GM18909 (cell line): ENCODE measurements at regions not wholly inside any gene's neighbourhood (a gene's known extent, or its start where the extent isn't known, plus 50 kb on each side); places are given as distances from the start of the nearest gene placed in this dataset.
A peak's percentile ranks its signal among the peaks of the same experiment; 100 is the strongest.
"Not testable (repeated sequence)": the region's sequence is repeated elsewhere in the genome, so short reads cannot be mapped to it uniquely, and the experiment has no call there.

Source experiments
- ATAC-seq: cut with Tn5 transposase; IDR thresholded peaks from one replicate; pipeline ENCODE4 v1.9.1; 2021; ENCODE audit warnings: mild to moderate bottlenecking; ENCODE audit not compliant: unreplicated experiment, poor library complexity

DNA sequence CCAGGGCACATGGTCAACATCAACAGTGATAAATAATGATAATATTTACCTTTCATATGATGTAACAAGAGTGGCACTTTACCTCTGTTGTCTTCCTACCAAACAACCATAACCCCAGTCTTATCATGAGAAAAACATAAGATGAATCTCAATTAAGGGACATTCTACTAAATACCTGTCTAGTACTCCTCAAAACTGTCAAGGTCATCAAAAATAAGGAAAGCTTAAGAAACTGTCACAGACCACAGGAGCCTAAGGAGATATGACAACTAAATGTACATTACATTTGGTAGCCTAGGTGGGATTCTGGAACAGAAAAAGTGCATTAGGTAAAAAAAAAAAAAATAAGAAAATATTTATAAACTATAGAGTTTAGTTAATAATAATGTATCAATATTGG is 118.1 kb downstream of the CCDC34 start:
- no peak for ATAC-seq

DNA sequence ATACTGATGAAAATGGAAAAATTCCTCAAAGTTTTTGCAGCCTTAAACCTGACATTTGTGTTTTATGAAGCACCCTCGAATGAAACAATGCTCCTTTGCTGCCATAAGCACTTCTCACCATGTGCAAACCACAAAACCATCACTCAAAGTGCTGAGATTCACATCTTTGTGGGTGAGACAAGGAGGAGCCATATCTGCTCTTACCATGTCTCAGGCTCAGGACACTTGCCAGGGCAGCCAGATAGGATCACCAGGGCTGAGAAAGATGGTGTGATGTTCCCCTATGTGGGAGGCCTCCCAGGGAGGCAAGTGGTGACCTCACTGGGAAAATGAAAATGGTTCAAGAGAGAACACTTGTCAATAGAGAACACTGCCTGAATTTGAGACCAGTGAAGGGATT is 120.4 kb downstream of the CCDC34 start:
- ATAC-seq = no peak

- ATAC-seq = no peak
These were observed 121.5 kb downstream of the CCDC34 start for GRCh38 chr11:27241311-27242122.

GRCh38 chr11:27239305-27239942 is 123.6 kb downstream of the CCDC34 start:
- no peak for ATAC-seq

- ATAC-seq = no peak
These were observed 124.2 kb downstream of the CCDC34 start for GRCh38 chr11:27238811-27239210.

DNA sequence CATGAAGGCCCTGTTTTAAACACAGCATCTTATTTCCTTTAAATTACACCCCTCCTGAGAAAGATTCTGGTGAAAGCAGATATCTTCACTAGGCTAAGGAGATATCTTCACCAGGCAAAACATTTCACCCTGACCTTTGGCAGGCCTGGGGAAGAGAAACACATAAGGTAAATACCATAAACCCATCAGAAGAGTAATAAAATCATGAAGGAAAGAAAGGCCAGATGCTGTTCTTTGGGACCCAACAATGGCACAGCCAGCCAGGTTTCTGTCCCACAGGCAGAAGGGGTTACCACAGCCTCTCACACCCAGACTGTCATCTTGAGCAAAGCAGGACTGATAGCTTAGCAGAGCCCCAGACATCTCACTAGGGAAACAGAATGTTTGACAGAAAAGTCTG is 125.4 kb downstream of the CCDC34 start:
- ATAC-seq = no peak

GRCh38 chr11:27234961-27235360 is 128.1 kb downstream of the CCDC34 start:
- no peak for ATAC-seq

GRCh38 chr11:27234043-27234668 is 128.9 kb downstream of the CCDC34 start:
- peak; percentile 96 for ATAC-seq

GRCh38 chr11:27233654-27234042 is 129.4 kb downstream of the CCDC34 start:
- peak; percentile 32 for ATAC-seq

- no peak for ATAC-seq
These were observed 131.5 kb downstream of the CCDC34 start for GRCh38 chr11:27231530-27231929.

DNA sequence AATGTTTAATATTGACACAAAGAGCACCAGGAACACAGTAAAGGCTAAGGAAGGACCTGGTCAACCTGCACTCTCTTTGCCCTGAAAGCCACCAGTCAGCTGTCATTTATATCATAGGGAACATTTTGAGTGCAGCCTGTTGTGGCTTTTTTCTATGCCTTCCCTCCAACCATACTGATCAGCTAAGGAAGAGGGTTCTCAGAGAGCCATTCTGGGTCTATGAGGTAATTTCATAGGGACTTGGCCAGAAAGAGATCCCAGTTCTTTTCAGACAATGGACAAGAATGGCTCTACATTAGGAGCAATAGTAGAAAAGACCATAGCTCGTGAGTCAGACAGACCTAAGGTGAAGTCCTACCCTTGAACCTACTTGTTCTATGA is 132.8 kb downstream of the CCDC34 start:
- no peak for ATAC-seq

DNA sequence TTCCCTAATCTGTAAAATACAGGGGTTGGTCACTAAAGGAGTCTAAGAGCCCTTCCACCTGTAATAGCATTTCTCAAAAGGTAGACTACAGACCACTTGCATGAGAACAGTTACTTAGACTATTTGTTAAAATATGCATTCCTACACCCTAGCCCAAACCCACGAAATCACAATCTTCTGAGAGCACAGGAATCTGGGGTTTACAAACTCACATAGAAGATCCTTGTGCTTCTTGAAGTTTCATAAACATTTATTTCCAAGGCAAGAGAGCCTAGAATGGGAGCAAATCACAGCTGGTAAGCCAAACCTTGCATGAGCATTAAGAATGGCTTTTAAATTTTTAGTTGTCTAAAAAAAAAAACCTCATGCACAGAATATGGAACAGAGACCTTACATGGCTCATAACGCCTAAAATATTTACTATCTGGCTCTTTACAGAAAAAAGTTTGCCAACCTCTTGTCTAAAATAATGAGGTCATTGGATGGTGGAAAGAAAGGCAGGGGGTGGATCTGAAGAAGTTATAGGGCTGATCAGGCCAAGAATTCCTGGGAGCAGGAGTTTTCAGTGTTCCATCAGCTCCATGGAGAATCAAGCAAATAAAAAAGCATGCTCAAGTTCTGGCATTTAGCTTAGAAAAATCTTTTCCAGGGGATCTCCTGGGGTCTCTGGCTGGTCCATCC is 133.4 kb downstream of the CCDC34 start:
- no peak for ATAC-seq

- ATAC-seq = no peak
These were observed 134.1 kb downstream of the CCDC34 start for GRCh38 chr11:27228906-27229290.

GRCh38 chr11:27228232-27228905 is 134.6 kb downstream of the CCDC34 start:
- no peak for ATAC-seq

GRCh38 chr11:27227736-27228135 is 135.3 kb downstream of the CCDC34 start:
- ATAC-seq = no peak

DNA sequence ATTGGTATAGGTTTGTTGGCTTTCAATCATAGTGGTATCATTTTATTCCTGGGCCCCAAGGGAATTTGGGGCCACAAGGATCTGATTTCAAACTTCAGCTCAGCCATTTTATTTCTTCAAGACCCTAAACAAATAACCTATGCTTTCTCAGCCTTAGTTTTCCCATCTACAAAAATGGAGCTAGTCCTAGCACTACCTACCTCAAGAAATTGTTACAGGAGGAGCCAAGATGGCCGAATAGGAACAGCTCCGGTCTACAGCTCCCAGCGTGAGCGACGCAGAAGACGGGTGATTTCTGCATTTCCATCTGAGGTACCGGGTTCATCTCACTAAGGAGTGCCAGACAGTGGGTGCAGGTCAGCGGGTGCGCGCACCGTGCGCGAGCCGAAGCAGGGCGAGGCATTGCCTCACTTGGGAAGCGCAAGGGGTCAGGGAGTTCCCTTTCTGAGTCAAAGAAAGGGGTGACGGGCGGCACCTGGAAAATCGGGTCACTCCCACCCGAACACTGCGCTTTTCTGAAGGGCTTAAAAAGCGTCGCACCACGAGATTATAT is 143.5 kb downstream of the CCDC34 start:
- ATAC-seq = not testable (repeated sequence)

DNA sequence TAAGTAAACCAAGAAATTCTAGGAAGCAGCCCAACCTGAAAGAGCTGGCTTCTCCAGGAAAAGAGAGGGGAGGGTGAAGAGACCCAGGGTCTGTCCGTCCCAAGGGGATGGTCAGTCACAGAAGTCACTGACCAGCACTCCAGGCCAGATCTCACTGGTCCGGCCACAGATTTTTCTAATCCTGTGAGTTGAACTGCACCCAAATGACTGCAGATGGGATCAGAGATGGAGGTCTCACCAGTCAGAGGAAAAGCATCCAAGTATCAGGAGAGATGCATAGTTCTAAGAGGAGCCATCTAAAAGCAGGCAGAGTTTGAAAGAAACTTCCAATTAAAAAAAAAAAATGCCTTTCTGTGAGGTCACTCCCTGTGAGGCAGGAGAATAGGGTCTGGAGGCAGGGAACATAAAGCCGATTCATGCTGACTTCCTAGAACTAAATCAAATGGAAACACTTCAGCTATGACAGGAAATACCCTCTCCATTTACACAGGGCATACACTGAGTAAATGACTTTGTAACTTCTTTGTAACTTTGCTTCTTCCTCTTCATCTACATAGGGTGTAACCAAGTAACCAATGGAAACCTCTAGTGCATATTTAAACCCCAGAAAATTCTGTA is 144.5 kb downstream of the CCDC34 start:
- ATAC-seq = no peak

- no peak for ATAC-seq
These were observed 145.0 kb downstream of the CCDC34 start for GRCh38 chr11:27217948-27218420.

- no peak for ATAC-seq
These were observed 145.5 kb downstream of the CCDC34 start for GRCh38 chr11:27217496-27217895.
